Stimulated activated CD8-positive, alpha-beta memory T cell treated with anti-CD3 and anti-CD28 coated beads, Interleukin-7, amount 100 ng/mL, for 1 hour (primary cell): ENCODE measurements at regions not wholly inside any gene's neighbourhood (a gene's known extent, or its start where the extent isn't known, plus 50 kb on each side); places are given as distances from the start of the nearest gene placed in this dataset.

Experiments
- DNase-seq, 2 donors: peaks; one replicate each; pipeline ENCODE4 v3.0.0-alpha.2; 2020; ENCODE audit warnings: low read depth in 2 of 2

GRCh38 chr18:71899707-71900472 is 644.3 kb downstream of the CBLN2 start:
- no peak for DNase-seq

- DNase-seq = no peak
Measured at GRCh38 chr18:71899183-71899582, 645.0 kb downstream of the CBLN2 start.

- no peak for DNase-seq
Measured at GRCh38 chr18:71887509-71887908, 656.6 kb downstream of the CBLN2 start.

DNA sequence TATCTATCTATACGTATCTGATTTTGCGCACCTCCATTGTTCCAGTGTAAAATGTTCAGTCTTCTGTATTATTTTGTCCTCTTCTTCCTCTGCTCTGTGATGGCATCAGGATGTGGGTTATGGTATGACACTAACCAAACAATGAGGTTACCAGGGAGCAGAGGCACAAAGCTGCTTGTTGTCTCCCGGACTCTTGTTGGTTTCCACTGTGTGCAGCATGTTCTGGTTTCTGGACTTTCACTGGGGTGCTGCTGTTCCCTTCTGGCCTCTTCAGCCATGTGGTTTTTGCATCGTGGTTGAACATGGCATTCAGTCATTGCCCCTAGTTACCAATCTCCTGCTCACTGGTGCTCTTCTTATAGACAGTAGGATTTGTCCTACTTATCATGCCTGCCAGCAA is 665.9 kb downstream of the CBLN2 start:
- DNase-seq = no peak

DNA sequence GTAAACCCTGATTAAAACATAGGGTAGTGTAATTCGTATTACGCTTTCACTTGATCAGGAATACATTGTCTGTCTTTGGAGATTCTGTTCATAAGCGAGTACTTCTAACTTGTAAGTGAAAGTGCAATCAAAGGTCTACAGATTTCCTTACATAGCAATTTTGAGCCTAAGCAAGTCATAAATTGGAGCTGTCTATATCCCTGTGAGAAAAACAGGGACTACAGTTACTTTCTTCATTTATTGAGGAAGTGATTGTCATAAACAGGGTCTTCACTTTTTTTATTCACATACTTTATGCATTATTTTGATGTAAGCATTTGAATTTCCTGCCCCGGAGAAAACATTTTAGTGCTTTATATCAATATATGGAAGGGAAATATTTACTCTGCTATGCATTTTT is 670.4 kb downstream of the CBLN2 start:
- no peak for DNase-seq

DNA sequence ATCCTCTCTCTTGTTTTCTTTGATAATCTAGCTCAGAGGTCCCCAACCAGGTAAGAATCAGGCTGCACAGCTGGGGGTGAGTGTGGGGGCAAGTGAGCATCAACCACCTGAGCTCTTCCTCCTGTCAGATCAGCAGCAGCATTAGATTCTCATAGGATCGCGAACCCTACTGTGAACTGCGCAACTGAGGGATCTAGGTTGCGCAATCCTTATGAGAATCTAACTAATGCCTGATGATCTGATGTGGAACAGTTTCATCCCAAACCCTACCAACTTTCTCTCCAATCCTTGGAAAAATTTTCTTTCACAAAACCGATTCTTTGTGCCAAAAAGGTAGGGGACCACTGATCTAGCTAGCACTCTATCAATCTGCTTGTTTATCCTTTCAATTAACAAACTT is 678.3 kb downstream of the CBLN2 start:
- DNase-seq = no peak

- no peak for DNase-seq
Measured at GRCh38 chr18:71850602-71851001, 693.5 kb downstream of the CBLN2 start.

DNA sequence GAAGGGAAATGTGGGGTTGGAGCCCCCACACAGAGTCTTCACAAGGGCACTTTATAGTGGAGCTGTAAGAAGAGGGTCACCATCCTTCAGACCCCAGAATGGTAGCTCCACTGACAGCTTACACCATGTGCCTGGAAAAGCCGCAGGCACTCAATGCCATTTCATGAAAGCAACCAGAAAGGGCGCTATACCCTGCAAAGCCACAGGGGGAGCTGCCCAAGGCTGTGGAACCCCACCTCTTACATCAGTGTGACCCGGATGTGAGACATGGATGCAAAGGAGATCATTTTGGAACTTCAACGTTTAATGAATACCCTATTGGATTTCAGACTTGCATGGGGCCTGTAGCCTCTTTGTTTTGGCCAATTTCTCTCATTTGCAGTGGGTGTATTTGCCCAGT is 694.7 kb downstream of the CBLN2 start:
- no peak for DNase-seq

- no peak for DNase-seq
Measured at GRCh38 chr18:71846716-71847115, 697.4 kb downstream of the CBLN2 start.

DNA sequence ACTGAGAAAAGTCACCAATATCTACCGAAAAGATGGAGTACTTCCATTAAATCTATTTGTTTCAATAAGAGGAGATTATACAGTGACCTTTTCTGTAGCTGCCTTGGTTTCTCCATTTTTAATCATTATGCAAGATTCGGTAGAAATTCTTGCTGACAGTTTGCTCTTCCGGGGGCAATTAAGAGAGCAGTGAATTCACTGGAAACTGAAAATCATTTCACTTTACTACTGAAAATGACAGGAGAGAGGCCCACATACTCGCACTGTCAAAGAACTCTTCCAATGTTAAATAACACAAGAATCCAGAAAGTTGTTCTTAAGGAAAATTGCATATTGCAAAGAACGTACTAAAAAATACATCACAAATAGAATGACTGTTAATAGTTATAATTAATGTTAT is 699.3 kb downstream of the CBLN2 start:
- DNase-seq = no peak

- DNase-seq = no peak
Measured at GRCh38 chr18:71842666-71843065, 701.5 kb downstream of the CBLN2 start.

DNA sequence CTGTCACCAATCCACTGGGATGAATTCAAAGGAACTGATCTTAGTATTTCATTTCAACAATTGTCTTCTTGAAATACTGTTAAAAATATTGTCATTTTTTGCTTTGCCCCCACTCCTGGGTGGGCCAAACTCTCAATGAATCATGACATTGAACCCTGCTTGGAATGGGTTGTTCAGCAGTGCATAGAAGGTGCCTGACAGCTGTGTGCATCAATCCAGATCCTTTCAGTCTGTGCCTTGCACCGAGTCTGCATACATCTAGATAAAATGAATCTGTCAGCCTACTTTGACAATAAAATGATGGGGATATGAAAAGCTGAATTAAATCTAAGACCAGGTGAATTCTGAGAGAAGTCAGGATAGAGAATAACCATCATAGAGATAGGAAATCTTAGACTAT is 706.6 kb downstream of the CBLN2 start:
- DNase-seq = no peak

GRCh38 chr18:71832946-71833617 is 711.1 kb downstream of the CBLN2 start:
- DNase-seq = no peak

- DNase-seq = no peak
Measured at GRCh38 chr18:71831039-71831438, 713.1 kb downstream of the CBLN2 start.

DNA sequence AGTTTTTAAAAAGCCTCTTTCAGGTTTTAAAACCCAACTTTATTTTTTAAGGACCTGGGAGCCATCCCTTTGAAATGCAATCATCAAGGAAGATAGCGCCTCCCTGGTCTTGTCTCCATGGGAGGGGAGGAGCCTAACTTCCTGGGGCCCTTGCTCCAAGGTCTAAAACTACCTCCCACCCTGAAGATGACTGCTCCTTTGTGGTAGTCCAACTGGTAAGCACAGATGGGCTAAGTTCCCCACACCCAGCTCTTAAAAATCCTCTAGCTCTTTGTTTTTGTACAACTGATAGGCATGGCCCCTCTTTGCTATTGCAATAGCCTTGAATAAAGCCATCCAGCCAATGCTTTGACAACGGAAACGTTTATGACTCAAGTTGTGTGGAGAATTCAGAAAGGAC is 716.8 kb downstream of the CBLN2 start:
- no peak for DNase-seq

- DNase-seq = no peak
Measured at GRCh38 chr18:71815305-71815704, 728.8 kb downstream of the CBLN2 start.

GRCh38 chr18:71809711-71810110 is 734.4 kb downstream of the CBLN2 start:
- DNase-seq = no peak

DNA sequence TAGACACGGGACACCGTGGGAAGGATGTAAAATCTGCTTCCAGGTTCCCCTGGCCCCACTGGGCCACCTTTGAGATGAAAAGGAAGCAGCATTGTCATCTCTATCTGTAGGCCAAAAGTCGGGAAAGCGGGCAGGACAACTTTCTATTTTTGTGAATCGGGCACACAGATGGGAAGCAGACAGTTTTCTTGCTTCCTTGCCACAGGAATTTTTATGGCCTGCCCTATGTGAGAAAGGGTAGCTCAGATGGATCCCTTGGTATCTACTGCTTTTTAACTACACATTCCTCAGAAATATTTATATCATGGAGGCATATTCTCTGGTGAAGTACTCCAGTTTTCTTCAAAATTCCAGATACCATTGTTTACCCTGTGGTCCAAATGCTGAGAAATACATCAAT is 735.5 kb downstream of the CBLN2 start:
- no peak for DNase-seq

DNA sequence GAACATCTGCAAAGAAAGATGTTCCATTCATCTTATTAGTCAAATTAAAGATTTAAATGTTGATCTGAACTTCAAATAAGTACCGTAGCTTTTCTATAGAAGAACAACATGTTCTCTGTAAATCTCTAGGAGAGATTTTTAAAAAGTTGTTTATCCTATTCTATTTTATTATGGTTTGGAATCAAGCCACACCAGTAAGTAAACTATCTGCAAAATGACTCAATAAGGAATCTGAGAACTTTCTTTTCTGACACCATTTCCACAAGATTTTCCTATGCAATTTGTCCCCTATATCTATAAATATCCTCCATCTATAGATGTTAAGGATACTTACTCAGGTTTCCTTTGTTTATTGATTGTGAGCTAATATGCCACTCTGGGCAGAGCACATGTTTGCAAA is 736.6 kb downstream of the CBLN2 start:
- DNase-seq = no peak

- DNase-seq = no peak
Measured at GRCh38 chr18:71798986-71799673, 745.0 kb downstream of the CBLN2 start.

GRCh38 chr18:71797554-71797953 is 746.6 kb downstream of the CBLN2 start:
- DNase-seq = no peak

- no peak for DNase-seq
Measured at GRCh38 chr18:71784777-71785176, 759.4 kb downstream of the CBLN2 start.

- DNase-seq = no peak
Measured at GRCh38 chr18:71760541-71760940, 783.6 kb downstream of the CBLN2 start.
